ENCODE measurements at regions not wholly inside any gene's neighbourhood (a gene's known extent, or its start where the extent isn't known, plus 50 kb on each side); places are given as distances from the start of the nearest gene placed in this dataset.
A peak's percentile ranks its signal among the peaks of the same experiment; 100 is the strongest.

DNA sequence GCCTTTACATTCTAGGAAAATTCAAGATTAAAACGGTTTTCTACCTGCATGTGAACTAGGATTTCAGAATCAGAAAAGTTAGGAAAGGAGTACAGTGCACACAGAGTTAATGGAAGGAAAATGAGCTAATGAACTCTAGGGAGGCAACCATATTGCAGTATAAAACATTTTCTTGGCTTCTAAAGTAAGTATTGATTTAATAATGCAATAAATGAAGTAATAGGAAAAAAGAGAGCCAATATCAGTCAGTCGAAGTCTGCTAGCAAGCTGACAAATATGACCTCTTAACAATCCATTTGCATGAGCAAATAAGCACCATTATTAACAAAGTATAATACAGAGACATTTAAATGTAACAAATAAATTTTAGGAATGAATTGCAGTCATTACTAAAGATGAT, 80.2 kb upstream of the COL3A1 start:
- intact Hi-C loops (cut with DNase I; ENCODE audit: low total_unique reads) = no loop called here

DNA sequence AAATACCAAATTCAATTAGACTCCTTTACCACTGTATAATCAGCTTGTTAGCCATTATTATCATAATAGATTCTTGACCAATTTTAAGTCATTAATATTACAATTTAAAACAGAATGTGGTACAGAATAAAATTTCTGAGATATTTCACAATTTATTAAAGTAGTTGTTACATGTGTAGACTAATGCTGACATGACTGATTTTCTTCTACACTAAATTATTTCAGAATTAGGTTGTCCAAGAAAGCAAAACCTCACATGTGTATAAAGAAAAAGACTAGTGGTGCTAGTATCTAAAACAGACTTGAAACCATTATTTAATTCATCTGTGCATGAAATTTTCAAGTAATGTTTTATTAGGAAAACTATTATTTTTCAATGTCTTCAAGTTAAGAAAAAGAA, 79.2 kb upstream of the COL3A1 start:
- Histone ChIP-seq H3K27me3 (no peaks in the 10 kb centered on the region), H3K9me3 (no peaks in the 10 kb centered on the region), H3K27ac (peak overlapping the region in 1 of 2 donors; percentile 81), H3K4me3 (no peak overlapping the region), H3K36me3 (no peaks in the 10 kb centered on the region), H3K4me1 (peaks cover 0 to 16% of the 10 kb centered on the region in 2 donors)
- intact Hi-C loops (cut with DNase I; ENCODE audit: low total_unique reads) = no loop called here
- no peak for DNase-seq
- no peak for TF ChIP-seq CTCF (IDR thresholded peaks at IDR 0.05)
- TF ChIP-seq POLR2A (IDR thresholded peaks at IDR 0.05) = no peak

More for the DNA sequence above, 80.2 kb upstream of the COL3A1 start:
- Histone ChIP-seq H3K27me3 (no peaks in the 10 kb centered on the region), H3K4me3 (no peak overlapping the region), H3K36me3 (no peaks in the 10 kb centered on the region), H3K27ac (peak overlapping the region; percentile 53 to 64), H3K4me1 (peaks cover 0 to 13% of the 10 kb centered on the region in 2 donors), H3K9me3 (peaks cover 0 to 4% of the 10 kb centered on the region in 2 donors)
- no peak for DNase-seq
- TF ChIP-seq POLR2A (IDR thresholded peaks at IDR 0.05) (no peak), CTCF (IDR thresholded peaks at IDR 0.05) (no peak)

DNA sequence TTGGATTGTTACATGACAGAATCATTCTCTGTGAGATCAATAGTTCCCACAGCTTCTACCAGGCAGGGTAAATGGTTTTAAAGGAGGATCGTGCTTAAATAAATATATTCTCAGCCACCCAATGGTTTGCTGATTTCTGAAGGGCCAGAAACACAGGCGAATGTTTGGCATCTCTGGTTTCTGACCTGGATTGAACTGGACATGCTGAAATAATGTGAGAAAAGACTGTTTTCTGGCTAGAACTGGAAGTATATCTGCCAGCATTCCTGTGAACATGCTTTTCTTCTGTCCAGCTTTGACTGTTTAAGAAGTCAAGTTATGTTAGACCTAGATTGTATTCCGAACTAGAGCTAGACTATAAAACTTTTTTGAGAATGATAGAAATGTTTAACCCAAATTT, 77.1 kb upstream of the COL3A1 start:
- no peaks in the 10 kb centered on the region for H3K36me3 ChIP-seq
- TF ChIP-seq CTCF (IDR thresholded peaks at IDR 0.05) (no peak), POLR2A (IDR thresholded peaks at IDR 0.05) (no peak)
- no peak for DNase-seq
- intact Hi-C loops (cut with DNase I; ENCODE audit: low total_unique reads) = no loop called here
- H3K9me3 ChIP-seq = no peaks in the 10 kb centered on the region
- H3K4me3 ChIP-seq = no peak overlapping the region
- peaks cover 0 to 16% of the 10 kb centered on the region in 2 donors for H3K4me1 ChIP-seq
- peak overlapping the region; percentile 68 to 81 for H3K27ac ChIP-seq
- no peaks in the 10 kb centered on the region for H3K27me3 ChIP-seq

- TF ChIP-seq POLR2A (IDR thresholded peaks at IDR 0.05) (no peak), CTCF (IDR thresholded peaks at IDR 0.05) (no peak)
- Histone ChIP-seq H3K27ac (peak overlapping the region; percentile 68 to 81), H3K4me3 (no peak overlapping the region), H3K27me3 (no peaks in the 10 kb centered on the region), H3K36me3 (no peaks in the 10 kb centered on the region), H3K4me1 (peaks cover 0 to 17% of the 10 kb centered on the region in 2 donors), H3K9me3 (no peaks in the 10 kb centered on the region)
- DNase-seq = no peak
- intact Hi-C loops (cut with DNase I; ENCODE audit: low total_unique reads) = no loop called here
Observed at GRCh38 chr2:188898261-188898660, 75.9 kb upstream of the COL3A1 start.

DNA sequence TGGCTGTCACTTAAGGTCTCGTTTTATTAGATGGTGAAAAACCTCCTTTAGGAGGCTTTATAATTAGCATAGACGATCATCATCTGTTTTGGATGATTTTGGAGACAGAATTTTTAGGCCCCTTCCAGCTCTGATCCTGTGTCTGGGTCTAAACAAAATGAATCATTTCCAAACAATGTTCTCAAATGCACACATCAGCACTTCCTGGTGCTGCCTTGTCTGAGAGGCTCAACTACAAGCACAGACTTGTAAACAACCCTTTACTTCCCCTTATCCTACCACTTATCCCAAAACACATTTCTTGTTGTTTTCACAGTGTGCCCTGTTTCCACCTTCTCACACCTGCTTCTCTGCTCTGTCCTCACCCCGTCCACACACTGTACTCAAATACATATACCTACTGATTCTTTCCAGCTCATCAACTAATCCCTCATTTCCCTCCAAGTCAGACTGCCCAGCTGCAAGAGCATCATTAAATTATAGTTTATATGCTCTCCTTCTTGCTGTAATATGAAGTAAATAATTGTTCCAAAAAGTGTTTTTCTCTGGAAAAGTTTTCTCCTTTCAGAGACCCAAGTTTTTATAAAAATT, 71.2 kb upstream of the COL3A1 start:
- no peaks in the 10 kb centered on the region for H3K27me3 ChIP-seq
- peaks cover 0 to 10% of the 10 kb centered on the region in 2 donors for H3K4me1 ChIP-seq
- intact Hi-C loops (cut with DNase I; ENCODE audit: low total_unique reads) = no loop called here
- H3K9me3 ChIP-seq = no peaks in the 10 kb centered on the region
- H3K36me3 ChIP-seq = no peaks in the 10 kb centered on the region
- H3K27ac ChIP-seq = peak overlapping the region; percentile 50 to 64
- H3K4me3 ChIP-seq = no peak overlapping the region
- TF ChIP-seq CTCF (IDR thresholded peaks at IDR 0.05) = no peak
- DNase-seq = no peak
